Peyer's patch (tissue), 4 donors: ENCODE measurements at regions not wholly inside any gene's neighbourhood (a gene's known extent, or its start where the extent isn't known, plus 50 kb on each side); places are given as distances from the start of the nearest gene placed in this dataset.

ENCODE experiments used
- DNase-seq, 3 donors: peaks; one replicate each; pipeline ENCODE4 v3.0.0-alpha.2; 2017 to 2019
- H3K27ac ChIP-seq, 4 donors: fragments of 200-600 bp; sonication (generic); one replicate each; pipeline ENCODE4 v1.5.1; 2016 to 2019
- H3K27me3 ChIP-seq, 2 donors: fragments of 200-600 bp; sonication (generic); one replicate each; pipeline ENCODE4 v1.5.1; 2019
- H3K36me3 ChIP-seq, 3 donors: fragments of 200-600 bp; sonication (generic); one replicate each; pipeline ENCODE4 v1.5.1; 2016 to 2019
- H3K4me1 ChIP-seq, 4 donors: fragments of 200-600 bp; sonication (generic); one replicate each; pipeline ENCODE4 v1.5.1; 2016 to 2019
- H3K4me3 ChIP-seq, 4 donors: fragments of 200-600 bp; sonication (generic); 1 replicate in 3 of 4; 2 replicates in 1 of 4; pipeline ENCODE4 v1.5.1; 2016 to 2019; ENCODE audit warnings: mild to moderate bottlenecking in 1 of 4
- H3K9me3 ChIP-seq, 4 donors: fragments of 200-600 bp; sonication (generic); one replicate each; pipeline ENCODE4 v1.5.1; 2016 to 2019; ENCODE audit warnings: mild to moderate bottlenecking in 1 of 4
- POLR2A ChIP-seq, 2 donors: fragments of 450-650 bp; IDR thresholded peaks; one replicate each; pipeline ENCODE4 v1.5.1; 2017; ENCODE audit warnings: antibody characterized with exemption in 2 of 2, mild to moderate bottlenecking in 2 of 2, moderate library complexity in 2 of 2
- TF ChIP-seq, protein P1 (sequence below), 6 experiments: fragments of 450-650 bp in 4 of 6; fragments of 200-600 bp in 2 of 6; sonication (generic) in 1 of 6; IDR thresholded peaks; one replicate each; pipeline ENCODE4 v1.5.1; 2017 to 2019; ENCODE audit warnings: antibody characterized with exemption in 6 of 6, mild to moderate bottlenecking in 3 of 6, moderate library complexity in 1 of 6

DNA sequence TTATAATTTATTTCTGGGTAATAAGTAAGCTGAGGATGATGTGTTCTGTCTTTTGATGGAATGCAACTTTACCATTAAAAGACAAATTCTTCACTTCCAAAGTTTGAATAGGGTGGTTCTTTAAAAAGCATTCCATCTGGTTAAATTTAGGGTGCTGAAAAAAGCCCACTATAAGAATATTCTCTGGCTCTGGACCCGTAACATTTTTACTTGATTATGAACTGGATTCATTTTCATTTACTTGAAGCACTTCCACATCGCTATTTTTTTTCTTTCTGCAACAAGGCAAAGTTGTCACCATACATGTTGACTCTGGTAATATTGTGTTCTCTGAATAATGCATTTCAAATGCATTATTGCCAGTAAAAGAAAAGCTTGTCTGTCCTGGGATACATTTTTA, 344.6 kb downstream of the SATB2 start:
- TF ChIP-seq, protein P1, sequence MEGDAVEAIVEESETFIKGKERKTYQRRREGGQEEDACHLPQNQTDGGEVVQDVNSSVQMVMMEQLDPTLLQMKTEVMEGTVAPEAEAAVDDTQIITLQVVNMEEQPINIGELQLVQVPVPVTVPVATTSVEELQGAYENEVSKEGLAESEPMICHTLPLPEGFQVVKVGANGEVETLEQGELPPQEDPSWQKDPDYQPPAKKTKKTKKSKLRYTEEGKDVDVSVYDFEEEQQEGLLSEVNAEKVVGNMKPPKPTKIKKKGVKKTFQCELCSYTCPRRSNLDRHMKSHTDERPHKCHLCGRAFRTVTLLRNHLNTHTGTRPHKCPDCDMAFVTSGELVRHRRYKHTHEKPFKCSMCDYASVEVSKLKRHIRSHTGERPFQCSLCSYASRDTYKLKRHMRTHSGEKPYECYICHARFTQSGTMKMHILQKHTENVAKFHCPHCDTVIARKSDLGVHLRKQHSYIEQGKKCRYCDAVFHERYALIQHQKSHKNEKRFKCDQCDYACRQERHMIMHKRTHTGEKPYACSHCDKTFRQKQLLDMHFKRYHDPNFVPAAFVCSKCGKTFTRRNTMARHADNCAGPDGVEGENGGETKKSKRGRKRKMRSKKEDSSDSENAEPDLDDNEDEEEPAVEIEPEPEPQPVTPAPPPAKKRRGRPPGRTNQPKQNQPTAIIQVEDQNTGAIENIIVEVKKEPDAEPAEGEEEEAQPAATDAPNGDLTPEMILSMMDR (IDR thresholded peaks at IDR 0.05): no peak
- TF ChIP-seq POLR2A (IDR thresholded peaks at IDR 0.05): no peak
- Histone ChIP-seq H3K4me3 (no peak overlapping the region), H3K27ac (no peak overlapping the region), H3K9me3 (no peaks in the 10 kb centered on the region), H3K36me3 (no peaks in the 10 kb centered on the region), H3K27me3 (no peaks in the 10 kb centered on the region), H3K4me1 (no peaks in the 10 kb centered on the region)
- DNase-seq: no peak

DNA sequence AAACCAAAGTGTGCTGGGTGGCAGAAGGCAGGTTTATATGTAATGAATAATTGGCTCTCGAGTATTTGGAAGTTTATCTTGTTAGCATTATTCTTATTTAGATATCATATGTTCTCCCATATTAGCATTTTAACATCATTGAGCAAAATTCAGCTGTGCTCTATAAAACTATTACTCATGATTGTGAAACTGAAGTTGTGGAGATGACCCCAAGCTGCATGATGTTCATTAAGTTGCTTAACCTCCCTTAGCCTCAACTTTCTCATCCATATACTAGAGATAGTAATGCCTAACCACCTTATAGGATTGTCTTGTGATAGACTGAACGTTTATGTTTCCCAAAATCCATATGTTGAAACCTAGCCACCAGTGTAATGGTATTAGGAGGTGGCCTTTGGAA, 346.3 kb downstream of the SATB2 start:
- H3K36me3 ChIP-seq: no peaks in the 10 kb centered on the region
- DNase-seq: no peak
- no peak overlapping the region for H3K4me3 ChIP-seq
- H3K27me3 ChIP-seq: no peaks in the 10 kb centered on the region
- no peak for TF ChIP-seq POLR2A (IDR thresholded peaks at IDR 0.05)
- TF ChIP-seq, protein P1 (IDR thresholded peaks at IDR 0.05): no peak
- H3K4me1 ChIP-seq: no peaks in the 10 kb centered on the region
- no peak overlapping the region for H3K27ac ChIP-seq
- H3K9me3 ChIP-seq: no peaks in the 10 kb centered on the region

DNA sequence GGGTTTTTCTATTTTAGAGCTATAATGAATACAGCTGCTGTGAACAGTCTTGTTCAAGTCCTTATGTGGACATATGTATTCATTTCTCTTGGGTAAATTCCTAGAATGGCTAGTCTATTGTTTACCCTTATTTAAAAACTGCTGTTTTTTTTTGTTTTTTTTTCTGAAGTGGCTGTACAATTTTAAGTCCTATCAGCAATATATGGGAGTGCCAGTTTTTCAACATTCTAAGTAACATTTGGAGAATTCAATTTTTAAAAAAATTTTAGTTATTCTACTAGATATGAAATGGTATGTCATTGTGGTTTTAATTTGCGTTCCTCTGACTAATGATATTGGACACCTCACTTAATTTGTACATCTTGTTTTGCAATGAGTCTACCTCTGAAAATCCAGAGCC, 349.7 kb downstream of the SATB2 start:
- H3K27me3 ChIP-seq: no peaks in the 10 kb centered on the region
- no peak for DNase-seq
- H3K4me1 ChIP-seq: no peaks in the 10 kb centered on the region
- no peak for TF ChIP-seq POLR2A (IDR thresholded peaks at IDR 0.05)
- TF ChIP-seq, protein P1 (IDR thresholded peaks at IDR 0.05): no peak
- no peak overlapping the region for H3K27ac ChIP-seq
- no peaks in the 10 kb centered on the region for H3K9me3 ChIP-seq
- no peaks in the 10 kb centered on the region for H3K36me3 ChIP-seq
- H3K4me3 ChIP-seq: no peak overlapping the region

DNA sequence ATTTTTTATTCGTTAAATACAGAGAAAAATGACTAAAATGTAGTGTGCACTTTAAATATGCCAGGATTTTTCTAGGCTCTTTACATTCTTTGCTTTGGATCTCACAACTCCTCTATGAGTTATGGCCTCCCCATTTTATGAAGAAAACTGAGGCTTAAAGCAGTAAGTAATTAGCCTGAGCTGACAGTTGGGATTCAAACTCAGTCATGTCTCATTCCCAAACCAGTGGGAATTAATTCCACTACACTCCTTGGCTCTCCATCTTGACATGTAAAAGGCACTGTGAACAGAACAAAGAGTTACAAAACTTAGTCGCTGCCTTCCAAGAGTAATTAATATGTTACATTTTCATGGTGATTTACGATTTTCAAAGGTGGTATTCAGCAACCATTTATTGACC, 351.9 kb downstream of the SATB2 start:
- no peak for TF ChIP-seq POLR2A (IDR thresholded peaks at IDR 0.05)
- TF ChIP-seq, protein P1 (IDR thresholded peaks at IDR 0.05): no peak
- no peak for DNase-seq
- Histone ChIP-seq H3K27ac (no peak overlapping the region), H3K36me3 (no peaks in the 10 kb centered on the region), H3K4me3 (no peak overlapping the region), H3K27me3 (no peaks in the 10 kb centered on the region), H3K4me1 (no peaks in the 10 kb centered on the region), H3K9me3 (no peaks in the 10 kb centered on the region)

DNA sequence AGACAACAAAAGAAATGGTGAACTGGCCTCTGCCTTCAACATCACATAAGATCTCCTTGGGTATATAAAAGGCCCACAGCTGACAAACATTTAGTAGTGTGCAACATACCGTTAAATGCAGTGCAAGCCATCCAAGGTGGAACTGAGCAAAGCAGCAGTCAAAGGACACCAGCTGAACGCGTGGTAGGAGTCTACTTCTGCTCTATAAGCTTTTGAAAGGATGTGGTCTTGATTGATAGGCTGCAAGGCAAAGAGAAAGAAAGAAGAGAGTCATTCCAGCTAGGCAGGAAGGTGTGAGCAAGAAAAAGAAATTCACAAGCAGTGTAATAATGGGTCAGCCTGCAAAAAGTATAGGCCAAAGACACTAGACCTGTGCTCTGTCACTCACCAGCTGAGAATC, 356.3 kb downstream of the SATB2 start:
- Histone ChIP-seq H3K4me3 (no peak overlapping the region), H3K27ac (no peak overlapping the region), H3K27me3 (no peaks in the 10 kb centered on the region), H3K4me1 (no peaks in the 10 kb centered on the region), H3K36me3 (no peaks in the 10 kb centered on the region), H3K9me3 (no peaks in the 10 kb centered on the region)
- TF ChIP-seq, protein P1 (IDR thresholded peaks at IDR 0.05): no peak
- no peak for TF ChIP-seq POLR2A (IDR thresholded peaks at IDR 0.05)
- no peak for DNase-seq
